ENCODE measurements at regions not wholly inside any gene's neighbourhood (a gene's known extent, or its start where the extent isn't known, plus 50 kb on each side); places are given as distances from the start of the nearest gene placed in this dataset.

DNA sequence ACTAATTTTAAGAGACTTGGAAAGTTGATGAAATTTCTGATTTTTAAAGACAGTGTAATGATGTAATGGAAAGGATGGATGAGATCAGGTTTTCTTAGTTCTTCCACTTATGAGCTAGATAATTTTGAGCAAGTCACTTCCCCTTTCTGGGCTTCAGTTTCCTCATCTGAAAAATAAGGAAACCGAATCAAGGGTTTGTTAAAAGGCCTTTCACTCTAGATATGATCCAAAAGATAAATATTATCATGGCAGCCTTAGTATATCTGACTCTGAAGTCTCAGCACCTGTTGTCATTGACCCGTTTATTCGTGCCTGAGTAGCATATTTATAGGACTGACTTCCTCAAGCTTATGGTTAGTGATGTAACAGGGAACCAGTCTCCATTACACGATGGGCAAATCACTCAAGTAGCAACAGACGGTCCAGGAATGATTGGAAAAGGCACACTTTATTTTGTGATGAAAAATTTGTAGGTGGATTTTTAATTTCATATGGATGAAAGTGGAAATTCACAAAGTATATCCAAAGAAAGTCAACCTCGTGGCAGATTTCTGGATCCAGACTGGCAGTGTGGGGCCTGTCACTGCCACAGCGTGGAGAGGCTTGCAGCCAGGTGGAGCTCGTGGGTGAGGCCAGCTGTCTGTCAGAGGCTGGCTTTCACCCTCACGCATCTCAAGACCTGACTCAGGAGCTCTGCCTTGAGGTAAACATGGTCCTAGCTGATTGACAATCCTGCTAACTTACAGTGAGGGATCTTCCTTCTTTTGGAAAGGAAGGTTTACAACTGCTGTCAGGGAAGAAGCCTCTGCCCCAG is 137.9 kb upstream of the CXCR4 start:
- no peak for DNase-seq (ENCODE audit: low read depth)
- H3K4me3 ChIP-seq (ENCODE audit: low read depth, low read length) = no peak overlapping the region
- TF ChIP-seq, protein P1, sequence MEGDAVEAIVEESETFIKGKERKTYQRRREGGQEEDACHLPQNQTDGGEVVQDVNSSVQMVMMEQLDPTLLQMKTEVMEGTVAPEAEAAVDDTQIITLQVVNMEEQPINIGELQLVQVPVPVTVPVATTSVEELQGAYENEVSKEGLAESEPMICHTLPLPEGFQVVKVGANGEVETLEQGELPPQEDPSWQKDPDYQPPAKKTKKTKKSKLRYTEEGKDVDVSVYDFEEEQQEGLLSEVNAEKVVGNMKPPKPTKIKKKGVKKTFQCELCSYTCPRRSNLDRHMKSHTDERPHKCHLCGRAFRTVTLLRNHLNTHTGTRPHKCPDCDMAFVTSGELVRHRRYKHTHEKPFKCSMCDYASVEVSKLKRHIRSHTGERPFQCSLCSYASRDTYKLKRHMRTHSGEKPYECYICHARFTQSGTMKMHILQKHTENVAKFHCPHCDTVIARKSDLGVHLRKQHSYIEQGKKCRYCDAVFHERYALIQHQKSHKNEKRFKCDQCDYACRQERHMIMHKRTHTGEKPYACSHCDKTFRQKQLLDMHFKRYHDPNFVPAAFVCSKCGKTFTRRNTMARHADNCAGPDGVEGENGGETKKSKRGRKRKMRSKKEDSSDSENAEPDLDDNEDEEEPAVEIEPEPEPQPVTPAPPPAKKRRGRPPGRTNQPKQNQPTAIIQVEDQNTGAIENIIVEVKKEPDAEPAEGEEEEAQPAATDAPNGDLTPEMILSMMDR (IDR thresholded peaks at IDR 0.05; ENCODE audit: low read depth, low read length, missing control alignments) = no peak
- in situ Hi-C loops (cut with HindIII; ENCODE audit: low sequenced_read_pairs) = loop anchor here (5.0 kb wide), 1 partner anchor 79 kb away; no protein-coding TSS in a partner anchor

DNA sequence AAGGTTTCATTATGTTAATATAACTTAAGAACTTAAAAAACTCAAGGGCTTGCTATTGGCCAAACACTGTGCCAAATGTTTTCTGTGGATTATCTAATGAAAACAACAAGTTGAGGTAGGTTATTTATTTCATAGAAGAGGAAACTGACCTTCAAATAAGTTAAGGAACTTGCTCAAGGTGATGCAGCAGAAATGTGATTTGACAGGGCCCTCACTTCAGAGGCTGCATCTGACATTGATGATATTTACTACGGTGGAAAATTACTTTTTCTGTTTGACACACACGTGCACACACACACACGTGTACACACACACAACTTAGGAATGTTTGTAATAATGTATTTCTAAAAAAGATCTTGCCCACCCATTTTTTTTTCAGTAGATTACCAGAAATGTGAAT is 137.2 kb upstream of the CXCR4 start:
- TF ChIP-seq, protein P1 (IDR thresholded peaks at IDR 0.05; ENCODE audit: low read depth, low read length, missing control alignments) = no peak
- DNase-seq (ENCODE audit: low read depth) = no peak
- in situ Hi-C loops (cut with HindIII; ENCODE audit: low sequenced_read_pairs) = loop anchor here (5.0 kb wide), 1 partner anchor 78 kb away; no protein-coding TSS in a partner anchor
- no peak overlapping the region for H3K4me3 ChIP-seq (ENCODE audit: low read depth, low read length)

GRCh38 chr2:136254681-136255080 is 136.7 kb upstream of the CXCR4 start:
- H3K4me3 ChIP-seq (ENCODE audit: low read depth, low read length) = no peak overlapping the region
- in situ Hi-C loops (cut with HindIII; ENCODE audit: low sequenced_read_pairs) = loop anchor here (5.0 kb wide), 1 partner anchor 77 kb away; no protein-coding TSS in a partner anchor
- no peak for DNase-seq (ENCODE audit: low read depth)
- TF ChIP-seq, protein P1 (IDR thresholded peaks at IDR 0.05; ENCODE audit: low read depth, low read length, missing control alignments) = no peak

GRCh38 chr2:136253288-136254004 is 135.5 kb upstream of the CXCR4 start:
- no peak for DNase-seq (ENCODE audit: low read depth)
- H3K4me3 ChIP-seq (ENCODE audit: low read depth, low read length) = no peak overlapping the region
- in situ Hi-C loops (cut with HindIII; ENCODE audit: low sequenced_read_pairs) = no loop called here
- TF ChIP-seq, protein P1 (IDR thresholded peaks at IDR 0.05; ENCODE audit: low read depth, low read length, missing control alignments) = no peak

- H3K4me3 ChIP-seq (ENCODE audit: low read depth, low read length) = no peak overlapping the region
- DNase-seq (ENCODE audit: low read depth) = no peak
- in situ Hi-C loops (cut with HindIII; ENCODE audit: low sequenced_read_pairs) = no loop called here
- TF ChIP-seq, protein P1 (IDR thresholded peaks at IDR 0.05; ENCODE audit: low read depth, low read length, missing control alignments) = no peak
Measured at GRCh38 chr2:136251885-136252585, 134.1 kb upstream of the CXCR4 start.

DNA sequence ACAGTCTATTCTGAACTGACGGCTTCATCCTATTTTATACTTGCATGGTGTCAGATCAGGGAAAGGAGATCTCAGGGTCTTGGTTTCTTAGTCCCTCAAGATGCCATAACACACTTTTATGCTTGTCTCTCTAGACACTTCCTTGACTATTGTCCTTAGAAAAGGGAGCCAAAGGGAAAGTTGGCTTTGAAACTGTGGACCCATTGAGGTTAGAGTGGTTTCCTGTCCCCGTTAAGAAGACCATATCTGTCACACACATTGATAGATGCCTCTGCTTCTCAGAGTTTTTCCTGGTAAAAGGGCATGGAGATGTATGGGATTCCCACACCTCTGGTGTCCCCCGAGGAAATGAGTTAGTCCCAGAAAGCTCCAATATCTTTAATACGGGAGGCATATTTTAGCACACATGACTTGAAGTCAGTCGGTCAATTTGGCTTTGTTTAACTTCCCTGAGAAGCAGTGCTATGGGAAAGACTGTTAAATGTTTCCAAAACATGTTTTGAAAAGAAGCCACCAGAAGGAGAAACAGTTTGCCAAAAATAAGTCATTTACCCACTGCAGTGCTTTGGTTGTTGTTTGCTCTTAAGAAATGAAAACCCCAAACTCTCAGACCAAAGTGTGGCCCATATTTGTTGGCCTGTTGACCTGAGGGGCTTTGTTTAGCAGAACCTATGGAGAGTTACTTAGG is 133.4 kb upstream of the CXCR4 start:
- DNase-seq (ENCODE audit: low read depth) = no peak
- in situ Hi-C loops (cut with HindIII; ENCODE audit: low sequenced_read_pairs) = no loop called here
- no peak overlapping the region for H3K4me3 ChIP-seq (ENCODE audit: low read depth, low read length)
- TF ChIP-seq, protein P1 (IDR thresholded peaks at IDR 0.05; ENCODE audit: low read depth, low read length, missing control alignments) = no peak

All from astrocyte of the cerebellum (primary cell).